HG03108 (cell line): ENCODE measurements at regions not wholly inside any gene's neighbourhood (a gene's known extent, or its start where the extent isn't known, plus 50 kb on each side); places are given as distances from the start of the nearest gene placed in this dataset.
A peak's percentile ranks its signal among the peaks of the same experiment; 100 is the strongest.
"Not testable (repeated sequence)": the region's sequence is repeated elsewhere in the genome, so short reads cannot be mapped to it uniquely, and the experiment has no call there.

Experiments used
- ATAC-seq: cut with Tn5 transposase; IDR thresholded peaks from one replicate; pipeline ENCODE4 v1.9.1; 2021; ENCODE audit warnings: moderate library complexity; ENCODE audit not compliant: unreplicated experiment

- no peak for ATAC-seq
These were observed 231.6 kb downstream of the IGSF11 start for GRCh38 chr3:118803096-118803476.

DNA sequence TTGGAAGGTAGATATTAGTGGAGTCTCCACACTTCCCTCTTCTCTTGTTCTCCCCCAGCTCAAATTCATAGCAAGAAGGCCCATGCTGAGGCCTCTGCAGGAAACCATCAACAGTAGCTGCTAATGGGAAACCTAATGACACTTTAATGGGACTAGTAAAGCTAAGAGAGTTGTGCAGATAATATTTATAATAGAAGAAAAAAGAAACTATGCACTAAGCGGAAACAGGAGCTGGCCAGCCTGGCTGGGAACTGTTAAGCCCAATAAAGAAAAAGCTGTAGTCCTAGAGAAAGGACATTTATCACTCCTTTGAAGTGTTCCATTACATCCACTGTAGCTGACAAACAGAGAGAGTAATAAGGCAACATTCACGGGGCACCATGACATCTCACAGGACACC is 229.6 kb downstream of the IGSF11 start:
- no peak for ATAC-seq

GRCh38 chr3:118806423-118806822 is 228.2 kb downstream of the IGSF11 start:
- no peak for ATAC-seq

DNA sequence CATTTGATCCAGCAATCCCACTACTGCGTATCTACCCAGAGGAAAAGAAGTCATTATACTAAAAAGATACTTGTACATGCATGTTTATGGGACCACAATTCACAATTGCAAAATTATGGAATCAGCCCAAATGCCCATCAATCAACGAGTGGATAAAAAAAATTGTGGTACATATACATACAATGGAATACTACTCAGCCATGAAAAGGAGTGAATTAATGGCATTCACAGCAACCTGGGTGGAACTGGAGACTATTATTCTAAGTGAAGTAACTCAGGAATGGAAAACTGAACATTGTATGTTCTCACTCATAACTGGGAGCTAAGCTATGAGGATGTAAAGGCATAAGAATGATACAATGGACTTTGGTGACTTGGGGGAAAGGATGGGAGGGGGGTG is 227.3 kb downstream of the IGSF11 start:
- ATAC-seq, result not testable (repeated sequence)

- ATAC-seq, result no peak
These were observed 225.9 kb downstream of the IGSF11 start for GRCh38 chr3:118808723-118809122.

GRCh38 chr3:118809696-118810498 is 224.7 kb downstream of the IGSF11 start:
- ATAC-seq, result peak; percentile 36

DNA sequence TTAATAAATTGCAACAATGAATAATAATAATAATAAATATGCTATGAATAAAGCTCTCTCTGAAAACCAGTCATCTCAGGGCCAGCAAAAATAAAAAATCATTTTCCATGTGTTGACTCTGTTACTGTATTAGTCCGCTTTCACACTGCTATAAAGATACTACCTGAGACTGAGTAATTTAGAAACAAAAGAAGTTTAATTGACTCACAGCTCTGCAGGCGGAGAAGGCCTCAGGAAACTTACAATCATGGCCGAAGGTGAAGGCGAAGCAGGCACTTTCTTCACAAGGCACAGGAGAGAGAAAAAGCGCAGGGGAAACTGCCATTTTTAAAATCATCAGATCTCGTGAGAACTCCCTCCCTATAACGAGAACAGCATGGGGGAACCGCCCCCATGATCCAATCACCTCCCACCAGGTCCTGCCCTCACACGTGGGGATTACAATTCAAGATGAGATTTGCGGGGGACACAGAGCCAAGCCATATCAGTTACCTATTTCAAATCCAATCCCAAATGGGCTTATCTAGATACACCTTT is 224.1 kb downstream of the IGSF11 start:
- peak; percentile 16 for ATAC-seq

DNA sequence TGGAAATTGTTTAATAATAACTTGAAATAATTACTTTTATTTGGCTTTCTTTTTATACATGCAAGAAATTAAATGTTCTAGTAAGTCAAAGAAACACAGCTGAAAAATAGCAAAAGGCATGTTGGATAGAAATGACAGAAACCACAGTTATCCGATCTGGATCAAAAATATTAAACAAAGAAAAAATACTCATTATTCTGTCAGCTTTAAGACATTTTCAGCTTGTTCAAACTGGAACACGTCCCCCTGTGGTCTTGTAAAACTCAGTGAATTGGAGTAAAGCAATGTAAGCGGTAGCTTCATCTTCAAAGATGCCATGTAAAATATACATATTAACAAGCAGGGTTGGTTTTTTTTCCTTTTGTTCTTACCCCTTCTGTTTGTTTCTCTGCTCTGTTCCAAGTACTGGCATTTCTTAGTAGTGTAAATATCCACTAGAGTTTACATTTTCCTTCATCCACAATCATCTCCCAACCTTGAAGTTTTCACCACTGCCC is 223.4 kb downstream of the IGSF11 start:
- ATAC-seq, result no peak

DNA sequence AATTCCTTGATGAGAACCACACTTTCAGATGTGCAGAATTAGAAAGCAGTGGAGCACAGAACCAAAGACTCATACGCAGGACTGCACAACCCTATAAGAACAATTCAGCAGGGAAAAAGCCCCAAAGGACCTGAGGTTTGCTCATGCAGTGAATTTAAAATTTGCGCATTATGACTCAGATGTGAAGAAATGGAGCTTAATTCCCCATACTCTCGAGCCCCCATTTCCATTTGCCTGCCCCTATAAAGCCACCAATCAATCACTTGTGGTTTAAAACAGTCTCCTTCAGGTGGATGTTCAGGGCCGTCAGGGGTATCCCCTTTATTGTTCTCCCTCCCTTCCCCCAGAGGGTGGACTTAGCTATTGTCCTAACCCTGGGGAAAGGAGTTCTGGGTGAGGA is 221.2 kb downstream of the IGSF11 start:
- ATAC-seq, result no peak

DNA sequence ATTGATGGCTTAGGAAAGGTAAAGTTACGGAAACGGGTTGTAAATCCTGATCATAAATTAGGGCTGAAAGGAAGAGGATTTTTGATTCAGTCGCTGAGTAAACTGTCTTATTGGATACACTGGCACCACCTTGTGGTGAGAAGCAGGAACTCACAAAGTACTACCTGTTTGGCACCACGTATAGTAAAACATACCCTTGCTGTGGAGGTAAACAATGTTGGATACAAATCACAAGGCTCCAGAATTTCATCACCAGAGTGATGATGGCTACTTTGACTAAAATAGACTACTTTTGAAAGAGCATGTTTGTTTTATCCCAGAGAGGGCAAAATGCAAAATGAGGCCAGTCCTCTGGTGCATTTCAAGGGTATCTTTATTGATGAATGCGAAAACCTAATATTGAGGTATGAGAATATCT is 216.9 kb downstream of the IGSF11 start:
- peak; percentile 69 for ATAC-seq

DNA sequence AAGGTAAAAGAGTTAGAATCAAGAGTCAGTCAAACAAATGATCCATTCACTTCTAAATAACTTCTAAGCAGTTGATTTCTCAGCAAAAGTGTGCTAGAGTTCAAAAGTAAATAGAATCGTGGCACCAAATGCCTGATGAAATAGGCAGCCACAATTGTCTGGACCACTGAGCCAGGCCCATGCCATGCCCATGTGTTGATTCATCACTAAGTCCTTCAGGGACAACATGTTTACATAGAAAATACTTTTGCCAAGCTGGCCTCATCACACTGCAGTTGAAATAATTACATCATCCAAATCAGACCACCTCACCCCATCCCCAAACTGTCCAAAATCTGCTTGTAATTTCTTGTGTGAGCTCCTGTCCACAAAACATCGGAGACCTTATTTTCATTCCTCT is 216.3 kb downstream of the IGSF11 start:
- no peak for ATAC-seq

GRCh38 chr3:118823626-118824025 is 211.0 kb downstream of the IGSF11 start:
- ATAC-seq, result no peak

GRCh38 chr3:118827446-118827845 is 207.2 kb downstream of the IGSF11 start:
- no peak for ATAC-seq

DNA sequence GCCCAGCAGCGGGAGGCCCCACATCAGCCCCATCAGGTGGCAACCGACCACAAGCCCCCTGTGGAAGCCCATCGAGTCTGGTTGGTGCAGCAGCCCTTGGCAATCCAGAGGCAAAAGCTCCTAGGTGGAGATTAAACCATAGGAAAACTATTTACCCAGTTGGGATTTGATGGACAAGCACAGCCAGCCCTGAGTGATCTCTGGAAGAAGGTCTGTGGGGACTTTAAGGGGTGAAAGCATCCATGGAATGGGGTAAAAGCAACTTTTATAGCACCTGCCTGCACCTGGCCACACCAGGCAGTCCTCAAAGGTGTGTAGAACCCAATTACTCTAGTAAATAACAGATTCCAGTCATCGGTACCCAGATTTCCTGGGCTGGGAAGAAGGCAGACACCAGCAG is 206.3 kb downstream of the IGSF11 start:
- no peak for ATAC-seq

GRCh38 chr3:118833075-118833474 is 201.6 kb downstream of the IGSF11 start:
- ATAC-seq, result no peak

- ATAC-seq, result no peak
These were observed 195.8 kb downstream of the IGSF11 start for GRCh38 chr3:118838871-118839270.

DNA sequence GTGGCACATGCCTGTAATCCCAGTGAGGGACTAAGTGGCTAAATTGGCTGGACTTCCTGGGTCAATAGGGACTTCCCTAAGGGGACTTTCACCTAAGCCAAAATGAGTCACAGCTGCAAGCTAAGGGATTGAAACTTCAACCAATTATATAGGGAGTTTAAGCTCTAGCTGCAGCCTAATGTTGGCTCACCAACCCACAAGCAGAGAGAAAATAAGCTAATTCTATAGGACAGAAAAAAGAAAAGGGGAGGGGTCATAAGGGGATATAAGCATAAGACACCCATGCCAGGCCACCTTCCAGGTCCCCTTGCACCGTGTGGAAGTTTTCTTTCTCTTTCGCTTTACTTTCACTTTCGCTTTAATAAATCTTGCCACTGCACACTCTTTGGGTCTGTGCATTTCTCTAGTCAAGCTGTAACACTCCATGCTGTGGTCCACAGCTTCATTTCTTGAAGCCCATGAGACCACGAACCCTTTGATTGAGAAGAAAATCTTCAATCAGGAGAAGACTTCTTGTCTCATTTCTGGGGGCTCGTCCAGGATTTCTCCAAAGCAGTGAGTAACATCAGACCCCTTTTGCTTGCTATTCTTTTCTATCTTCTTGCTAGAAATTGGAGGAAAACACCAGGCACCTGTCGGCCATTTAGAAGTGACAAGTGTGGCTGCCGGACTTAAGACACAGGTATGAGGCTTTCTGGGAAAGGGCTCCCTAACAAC is 192.3 kb downstream of the IGSF11 start:
- ATAC-seq, result no peak

DNA sequence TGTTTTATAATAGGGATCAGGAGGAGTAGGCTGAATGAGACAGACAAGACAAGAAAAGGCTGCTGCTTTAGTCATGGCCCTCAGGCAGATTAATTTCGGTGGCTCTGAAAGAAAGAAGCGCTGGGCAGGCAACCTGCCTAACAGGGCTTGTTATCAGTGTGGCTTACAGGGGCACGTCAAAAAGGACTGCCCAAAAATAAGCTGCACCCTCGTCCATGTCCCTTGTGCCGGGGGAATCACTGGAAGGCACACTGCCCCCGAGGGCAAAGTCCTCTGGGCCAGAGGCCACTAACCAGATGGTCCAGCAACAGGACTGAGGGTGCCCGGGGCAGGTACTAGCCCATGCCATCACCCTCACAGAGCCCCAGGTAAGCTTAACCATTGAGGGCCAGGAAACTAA is 188.5 kb downstream of the IGSF11 start:
- ATAC-seq, result no peak
